Left lobe of liver (tissue), 2 donors: ENCODE measurements at regions not wholly inside any gene's neighbourhood (a gene's known extent, or its start where the extent isn't known, plus 50 kb on each side); places are given as distances from the start of the nearest gene placed in this dataset.
A peak's percentile ranks its signal among the peaks of the same experiment; 100 is the strongest.

Experiments
- ATAC-seq: fragments of 200-7000 bp; cut with Tn5 transposase; one replicate; pipeline ENCODE4 v1.9.1; 2020; ENCODE audit warnings: mild to moderate bottlenecking, moderate library complexity
- DNase-seq: peaks from one replicate; pipeline ENCODE4 v3.0.0-alpha.2; 2020; ENCODE audit warnings: low spot score
- donor health status: DM: no; HTN: no; CAD: no; lungs with moderate emphysema.
- donor health status: DM: no; HTN: yes; CAD: no.

GRCh38 chr2:4134551-4135550, 431.5 kb downstream of the DCDC2C start:
- no peak for ATAC-seq
- DNase-seq, result no peak

GRCh38 chr2:4135765-4136164, 432.4 kb downstream of the DCDC2C start:
- no peak for ATAC-seq
- no peak for DNase-seq

GRCh38 chr2:4139316-4139715, 435.9 kb downstream of the DCDC2C start:
- DNase-seq (no peak), ATAC-seq (no peak)

- ATAC-seq, result peak; percentile 57
Measured at GRCh38 chr2:4139731-4140130, 436.4 kb downstream of the DCDC2C start.

GRCh38 chr2:4140281-4140970, 437.1 kb downstream of the DCDC2C start:
- ATAC-seq, result peak; percentile 49
- DNase-seq, result no peak

More at GRCh38 chr2:4139731-4140130, 436.4 kb downstream of the DCDC2C start:
- DNase-seq, result no peak

GRCh38 chr2:4144731-4145130, 441.4 kb downstream of the DCDC2C start:
- no peak for ATAC-seq

GRCh38 chr2:4151521-4151920, 448.1 kb downstream of the DCDC2C start:
- no peak for ATAC-seq

More at GRCh38 chr2:4144731-4145130, 441.4 kb downstream of the DCDC2C start:
- DNase-seq, result no peak

GRCh38 chr2:4152051-4152450, 448.7 kb downstream of the DCDC2C start:
- DNase-seq, result no peak
- no peak for ATAC-seq

More at GRCh38 chr2:4151521-4151920, 448.1 kb downstream of the DCDC2C start:
- DNase-seq, result no peak

- ATAC-seq (no peak), DNase-seq (no peak)
Measured at GRCh38 chr2:4168834-4169233, 465.5 kb downstream of the DCDC2C start.

GRCh38 chr2:4174796-4175195, 471.4 kb downstream of the DCDC2C start:
- no peak for DNase-seq

GRCh38 chr2:4175343-4175742, 472.0 kb downstream of the DCDC2C start:
- DNase-seq (no peak), ATAC-seq (no peak)

More at GRCh38 chr2:4174796-4175195, 471.4 kb downstream of the DCDC2C start:
- no peak for ATAC-seq

GRCh38 chr2:4180631-4181030, 477.3 kb downstream of the DCDC2C start:
- no peak for DNase-seq
- ATAC-seq, result no peak

GRCh38 chr2:4181062-4181461, 477.7 kb downstream of the DCDC2C start:
- no peak for ATAC-seq
- DNase-seq, result no peak

- ATAC-seq, result no peak
- no peak for DNase-seq
Measured at GRCh38 chr2:4188561-4188960, 485.2 kb downstream of the DCDC2C start.

GRCh38 chr2:4190548-4190947, 487.2 kb downstream of the DCDC2C start:
- DNase-seq (no peak), ATAC-seq (no peak)

GRCh38 chr2:4192119-4192518, 488.7 kb downstream of the DCDC2C start:
- no peak for DNase-seq
- no peak for ATAC-seq

- no peak for DNase-seq
- ATAC-seq, result no peak
Measured at GRCh38 chr2:4214444-4215205, 511.2 kb downstream of the DCDC2C start.

- ATAC-seq (no peak), DNase-seq (no peak)
Measured at GRCh38 chr2:4217737-4218136, 514.4 kb downstream of the DCDC2C start.

GRCh38 chr2:4219101-4219500, 515.7 kb downstream of the DCDC2C start:
- ATAC-seq, result no peak
- DNase-seq, result no peak

- DNase-seq, result no peak
- ATAC-seq, result no peak
Measured at GRCh38 chr2:4219571-4219970, 516.2 kb downstream of the DCDC2C start.

- no peak for DNase-seq
- no peak for ATAC-seq
Measured at GRCh38 chr2:4221434-4221833, 518.1 kb downstream of the DCDC2C start.
